Renal pelvis (tissue), 1 donor: ENCODE measurements at regions not wholly inside any gene's neighbourhood (a gene's known extent, or its start where the extent isn't known, plus 50 kb on each side); places are given as distances from the start of the nearest gene placed in this dataset.
A peak's percentile ranks its signal among the peaks of the same experiment; 100 is the strongest.
"Not testable (repeated sequence)": the region's sequence is repeated elsewhere in the genome, so short reads cannot be mapped to it uniquely, and the experiment has no call there.

Experiments
- DNase-seq: peaks from one replicate; pipeline ENCODE4 v3.0.0-alpha.2; 2013

DNA sequence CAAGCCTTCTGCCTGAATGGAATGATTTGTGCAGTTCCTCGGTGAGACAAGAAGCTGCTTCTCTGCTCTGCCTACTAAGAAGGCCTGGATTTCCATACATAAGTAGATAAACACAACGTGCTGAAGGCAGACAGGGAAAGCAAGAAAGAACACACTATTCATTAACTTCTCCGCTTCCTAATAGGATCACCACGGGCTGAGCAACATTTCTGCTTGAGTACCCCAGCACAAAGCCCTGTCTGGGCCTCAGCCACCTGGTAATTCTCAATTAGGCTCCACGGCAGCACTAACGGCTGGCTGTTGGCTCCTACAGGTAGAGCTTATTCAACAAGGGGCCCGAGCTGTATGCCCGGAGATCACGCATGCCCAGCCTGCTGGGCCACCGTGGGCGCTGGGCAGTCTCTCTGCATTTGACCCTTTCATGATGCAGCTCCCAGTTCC, 1156.6 kb downstream of the TBC1D22A start:
- DNase-seq: peak; percentile 66

DNA sequence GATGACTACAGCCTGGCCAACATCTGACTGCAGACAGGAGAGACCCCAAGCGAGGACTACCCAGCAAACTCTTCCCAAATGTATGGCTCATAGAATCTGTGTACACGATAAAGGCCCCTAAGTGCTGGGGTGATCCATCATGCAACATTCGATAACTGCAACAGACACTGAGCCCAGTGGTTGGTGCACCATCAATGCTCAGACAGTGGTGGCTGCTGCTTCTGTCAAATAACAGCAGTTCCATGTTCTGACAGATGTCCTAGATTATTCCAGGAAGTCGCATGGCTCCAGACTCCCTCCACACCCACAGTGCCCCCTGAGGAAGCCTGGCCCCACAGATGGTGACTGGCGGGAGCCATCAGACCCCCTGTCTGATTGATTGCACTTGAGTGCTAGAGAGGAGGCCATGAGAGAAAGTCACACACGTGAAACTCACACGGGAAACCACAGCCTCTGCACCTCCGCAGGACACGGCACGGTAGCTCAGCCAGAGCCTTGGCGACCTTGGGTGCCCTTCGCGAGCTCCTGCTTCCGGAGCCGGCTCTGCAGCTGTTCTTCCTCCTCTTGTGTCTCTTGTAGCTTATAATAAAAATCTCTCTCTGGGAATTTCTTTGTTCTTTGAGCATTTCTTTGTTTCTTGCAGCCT, 1155.9 kb downstream of the TBC1D22A start:
- peak; percentile 21 for DNase-seq

DNA sequence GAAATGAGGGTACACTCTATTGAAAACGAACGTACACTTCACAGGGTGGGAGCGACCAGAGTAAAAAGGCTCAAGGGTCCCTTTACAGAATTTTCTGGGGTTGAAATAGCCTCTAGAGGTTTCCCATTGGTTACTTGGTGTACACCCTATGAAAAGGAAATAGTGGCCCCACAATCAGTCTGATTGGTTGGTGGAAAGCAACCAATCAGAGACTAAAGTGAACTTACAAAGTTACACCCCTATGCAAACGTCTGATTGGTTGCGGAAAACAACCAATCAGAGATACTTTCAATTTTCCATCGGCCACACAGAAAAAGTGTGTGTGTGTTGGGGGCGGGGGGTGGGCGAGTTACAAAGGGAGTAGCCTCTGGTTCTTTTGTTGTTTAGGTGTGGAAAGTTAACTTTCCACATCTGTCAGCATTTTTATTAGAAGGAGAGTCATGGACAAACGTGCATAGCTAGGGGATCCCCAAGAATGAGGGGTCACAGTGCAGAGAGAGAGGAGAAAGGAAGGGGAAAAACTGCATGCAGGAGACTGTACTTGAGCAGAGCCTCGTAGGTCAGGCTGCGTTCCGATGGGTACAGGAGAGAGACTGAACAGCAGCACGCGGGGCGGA, 1152.1 kb downstream of the TBC1D22A start:
- no peak for DNase-seq

DNA sequence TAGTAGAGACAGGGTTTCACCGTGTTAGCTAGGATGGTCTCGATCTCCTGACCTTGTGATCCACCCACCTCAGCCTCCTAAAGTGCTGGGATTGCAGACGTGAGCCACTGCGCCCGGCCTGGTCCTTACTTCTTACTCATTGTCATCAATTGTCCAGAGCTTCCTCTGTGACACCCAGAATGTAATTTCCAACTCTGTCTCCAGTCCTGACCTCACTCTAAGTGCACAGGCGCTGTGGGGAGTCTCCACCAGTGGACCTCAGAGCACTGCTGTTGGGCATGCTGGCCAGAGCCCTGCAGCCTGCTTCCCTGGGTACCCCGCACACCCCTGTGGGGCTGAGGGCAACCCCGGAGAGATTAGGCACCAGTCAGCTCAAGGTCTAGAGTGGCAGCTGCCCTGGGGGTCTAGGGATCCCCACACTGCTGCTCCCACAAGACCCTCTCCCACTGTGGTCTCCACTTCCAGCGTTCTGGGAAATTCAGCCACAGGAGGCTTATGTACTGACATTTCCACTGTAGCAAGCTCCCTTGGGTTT, 1140.3 kb downstream of the TBC1D22A start:
- no peak for DNase-seq

DNA sequence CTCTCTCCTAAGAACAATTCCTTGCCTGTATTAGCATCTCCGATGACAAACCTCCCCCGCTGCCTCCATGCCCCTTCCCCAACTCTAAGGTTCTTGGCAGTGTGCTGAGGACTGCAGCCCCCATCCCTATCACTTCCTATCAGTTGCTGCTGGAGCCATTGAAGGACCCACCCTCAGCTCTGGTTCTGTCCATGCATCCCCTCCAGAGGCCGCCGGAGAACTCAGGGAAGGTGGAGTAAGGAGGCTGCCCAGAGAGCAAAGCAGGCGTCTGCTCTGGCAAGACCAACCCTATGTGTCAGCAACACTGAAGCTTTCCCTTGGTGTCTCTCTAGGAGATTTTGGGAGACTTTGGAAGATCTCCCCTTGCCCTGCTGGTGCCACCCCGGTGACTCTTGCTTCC, 1139.5 kb downstream of the TBC1D22A start:
- DNase-seq: no peak

DNA sequence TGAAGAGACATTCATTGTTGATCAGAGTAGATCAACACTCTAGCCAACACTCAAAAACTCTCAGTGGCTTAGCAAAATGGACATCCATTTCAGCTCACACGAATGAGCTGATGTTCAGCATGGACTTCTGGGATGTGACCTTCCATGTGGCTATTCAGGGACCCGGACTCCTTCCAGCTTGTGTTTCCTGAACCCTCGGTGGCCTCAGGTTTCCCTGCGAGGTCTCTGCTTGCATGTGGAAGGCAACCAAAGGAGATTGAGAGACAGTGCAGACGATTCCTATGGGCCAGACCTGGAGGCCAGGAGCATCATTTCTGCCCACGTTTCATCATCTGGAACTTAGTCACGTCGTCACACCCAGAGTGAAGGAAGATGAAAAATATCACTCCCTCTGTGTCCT, 1137.4 kb downstream of the TBC1D22A start:
- DNase-seq: no peak

DNA sequence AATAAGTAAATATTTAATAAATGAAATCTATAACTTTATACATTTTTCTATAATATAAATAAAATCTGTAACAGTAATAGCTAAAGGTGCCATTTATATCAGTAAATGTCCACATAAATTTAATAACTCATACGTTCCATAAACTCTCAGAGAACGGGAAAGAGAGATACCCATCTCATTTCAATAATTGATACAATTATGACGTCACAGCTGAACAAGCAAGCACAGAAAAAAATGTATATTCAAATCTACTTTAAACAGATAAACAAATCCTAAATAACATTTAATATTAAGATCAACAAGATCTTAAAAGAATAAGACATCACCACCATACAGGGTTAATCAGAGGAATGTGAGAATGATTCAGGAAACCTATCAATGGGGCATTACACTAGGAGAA, 1136.5 kb downstream of the TBC1D22A start:
- DNase-seq: no peak

DNA sequence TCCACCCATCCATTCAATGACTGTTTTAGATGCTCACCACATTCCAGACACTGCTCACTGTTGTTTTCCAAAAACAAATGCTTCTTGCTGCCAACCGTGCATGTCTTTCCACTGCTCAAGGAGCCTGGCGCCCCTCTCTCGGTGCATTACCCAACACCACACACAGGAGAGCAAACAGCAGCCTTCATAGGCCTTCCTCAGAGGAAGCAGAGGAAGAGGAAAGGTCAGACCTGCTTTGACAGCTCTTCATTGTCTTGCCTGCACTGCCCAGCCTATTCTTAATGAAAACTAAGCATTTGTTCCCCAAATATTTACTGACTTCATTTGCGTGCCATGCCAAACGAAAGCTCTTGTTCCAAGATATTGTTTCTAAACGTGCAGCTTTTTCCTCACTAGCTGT, 1129.2 kb downstream of the TBC1D22A start:
- no peak for DNase-seq

DNA sequence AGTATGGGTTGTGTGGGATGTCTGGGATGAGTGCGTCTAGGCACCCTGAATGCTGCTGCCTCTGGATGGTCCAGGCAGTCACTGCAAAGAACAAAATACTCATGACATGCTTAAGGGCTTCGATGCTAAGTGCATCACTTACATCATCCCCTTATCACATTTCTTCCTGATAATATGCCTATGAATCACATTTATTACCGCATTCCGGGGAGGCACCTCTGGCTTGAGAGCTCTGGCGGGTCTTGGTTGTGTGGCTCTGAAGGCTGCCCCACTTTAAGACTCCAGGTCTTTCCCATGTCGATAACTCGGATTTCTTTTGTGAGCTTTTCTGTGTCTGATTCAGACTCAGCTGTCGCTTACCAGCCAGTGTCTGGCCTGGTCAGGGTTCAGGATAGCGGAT, 1126.4 kb downstream of the TBC1D22A start:
- peak; percentile 23 for DNase-seq

DNA sequence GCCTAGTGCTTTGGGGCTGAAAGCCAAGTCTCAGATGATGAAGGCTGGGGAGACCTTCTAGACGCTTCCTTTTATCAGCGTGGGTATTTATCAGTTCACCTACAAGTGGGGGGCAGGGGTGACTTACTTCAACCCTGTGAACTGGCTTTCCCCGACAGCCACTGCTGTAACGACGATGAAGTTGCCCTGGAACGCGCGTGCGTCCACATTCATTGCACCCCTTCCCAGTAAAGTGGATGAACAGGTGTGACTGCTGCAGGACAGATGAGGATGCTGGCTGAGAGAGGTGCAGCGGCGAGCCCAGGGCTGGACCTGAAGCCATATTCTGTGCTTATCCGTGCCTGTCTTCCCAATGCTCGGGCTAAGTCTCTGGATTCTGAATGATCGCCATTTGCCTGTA, 1122.3 kb downstream of the TBC1D22A start:
- DNase-seq: no peak

DNA sequence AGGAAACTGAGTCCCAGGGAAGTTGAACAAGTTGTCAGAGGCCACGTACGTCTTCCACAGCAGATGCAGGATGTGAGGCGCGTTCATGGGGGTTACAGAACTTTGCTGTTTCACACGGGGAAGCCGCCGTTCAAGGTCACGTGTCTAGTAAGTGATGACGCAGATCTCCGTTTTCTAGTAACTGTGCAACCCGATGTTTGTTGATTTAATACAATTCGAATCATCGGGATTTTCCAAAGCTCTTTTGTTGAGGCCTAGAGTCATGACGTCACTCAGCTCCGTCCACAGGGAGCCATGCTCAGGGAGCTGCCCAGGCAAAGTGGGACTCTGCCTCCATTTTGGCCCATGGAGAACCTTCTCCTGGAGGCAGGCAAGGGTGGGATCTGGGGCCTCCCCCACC, 1121.8 kb downstream of the TBC1D22A start:
- no peak for DNase-seq

DNA sequence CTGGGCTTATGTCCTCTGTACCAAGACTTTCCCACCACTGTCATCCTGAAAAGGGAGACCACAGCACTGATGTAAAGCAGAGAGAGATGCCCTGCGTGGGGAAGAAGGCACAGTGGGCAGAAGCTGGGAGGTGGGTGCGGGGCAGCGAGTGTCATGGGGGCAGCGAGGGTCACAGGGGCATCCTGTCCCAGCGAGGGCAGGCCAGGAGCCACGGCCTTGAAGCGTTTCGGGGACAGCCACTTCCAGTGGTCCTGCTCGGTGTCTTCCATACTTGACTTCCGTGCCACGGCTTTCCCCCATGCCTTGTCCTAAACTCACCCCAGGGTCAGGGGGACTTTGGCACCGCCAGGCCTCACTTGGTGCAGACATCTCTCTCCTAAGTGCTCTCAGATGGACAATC, 1121.3 kb downstream of the TBC1D22A start:
- DNase-seq: no peak

DNA sequence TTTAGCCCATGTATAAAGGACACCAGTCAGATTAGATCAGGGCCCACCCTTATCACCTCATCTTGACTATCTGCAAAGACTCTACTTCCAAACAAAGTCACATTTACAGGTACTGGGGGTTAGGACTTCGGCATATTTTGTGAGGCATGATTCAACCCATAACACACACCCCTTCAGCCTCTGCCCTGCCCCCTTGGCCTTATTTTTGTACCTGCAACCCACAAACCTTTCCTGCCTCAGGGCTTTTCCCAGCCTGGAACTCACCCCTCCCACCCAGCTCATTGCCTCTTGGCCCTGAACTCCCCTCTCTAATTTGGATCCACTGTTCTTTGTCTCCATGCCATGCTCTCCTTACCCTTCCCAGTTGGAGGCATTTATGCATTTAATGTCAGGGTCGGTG, 1116.9 kb downstream of the TBC1D22A start:
- DNase-seq: no peak

DNA sequence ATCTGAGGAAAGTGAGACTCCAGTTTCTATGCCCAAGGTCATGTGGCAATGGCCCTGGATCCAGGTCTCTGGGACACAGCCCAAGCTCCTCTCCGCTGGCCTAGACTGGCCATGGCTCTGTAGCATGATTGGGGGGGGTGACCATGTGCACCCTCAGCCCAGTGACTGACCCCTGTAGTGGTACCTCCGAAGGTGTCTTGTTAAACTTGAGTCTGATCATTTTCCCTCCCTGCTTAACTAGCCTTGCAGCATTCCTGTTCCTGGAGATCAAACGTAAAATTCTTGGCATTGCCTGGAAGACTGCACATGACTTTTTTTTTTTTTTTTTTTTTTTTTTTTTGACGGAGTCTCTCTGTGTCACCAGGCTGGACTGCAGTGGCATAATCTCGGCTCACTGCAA, 1116.0 kb downstream of the TBC1D22A start:
- DNase-seq: peak; percentile 58

DNA sequence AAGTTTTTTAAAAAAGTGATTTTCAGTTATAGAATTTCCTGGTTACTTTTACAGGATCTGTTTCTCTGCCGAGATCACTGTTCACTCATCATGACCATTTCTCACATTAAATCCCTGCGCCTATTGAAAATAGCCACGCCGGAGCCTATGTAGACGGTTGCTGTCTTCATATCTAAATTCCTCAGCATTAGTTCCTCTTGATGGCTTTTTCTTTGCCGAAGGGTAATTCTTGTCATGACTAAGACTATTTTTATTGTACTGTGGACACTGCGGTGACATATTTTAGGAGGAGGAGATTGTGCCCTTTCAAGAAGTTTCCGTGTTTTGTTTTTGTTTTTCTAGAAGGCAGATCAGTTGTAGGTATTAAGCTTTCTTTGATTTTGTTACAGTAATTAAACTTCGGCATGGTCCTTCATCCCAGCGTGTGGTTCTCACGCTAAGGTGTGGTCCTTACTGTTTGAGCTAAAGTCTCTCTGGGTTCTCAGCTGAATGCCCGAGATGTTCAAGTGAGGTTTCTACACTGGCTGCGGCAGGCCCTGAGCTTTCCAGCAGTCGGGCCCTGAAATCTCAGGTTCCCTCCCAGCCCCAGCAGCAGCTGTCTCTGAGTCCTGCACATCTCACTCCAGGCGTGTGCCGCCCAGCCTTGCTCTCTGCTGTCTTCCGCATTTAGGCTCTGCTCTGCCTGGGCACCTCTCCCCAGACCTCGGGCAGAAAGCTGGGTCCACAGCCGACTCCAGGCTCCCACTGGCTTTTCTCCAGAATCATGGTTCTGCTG, 1110.5 kb downstream of the TBC1D22A start:
- DNase-seq: no peak

DNA sequence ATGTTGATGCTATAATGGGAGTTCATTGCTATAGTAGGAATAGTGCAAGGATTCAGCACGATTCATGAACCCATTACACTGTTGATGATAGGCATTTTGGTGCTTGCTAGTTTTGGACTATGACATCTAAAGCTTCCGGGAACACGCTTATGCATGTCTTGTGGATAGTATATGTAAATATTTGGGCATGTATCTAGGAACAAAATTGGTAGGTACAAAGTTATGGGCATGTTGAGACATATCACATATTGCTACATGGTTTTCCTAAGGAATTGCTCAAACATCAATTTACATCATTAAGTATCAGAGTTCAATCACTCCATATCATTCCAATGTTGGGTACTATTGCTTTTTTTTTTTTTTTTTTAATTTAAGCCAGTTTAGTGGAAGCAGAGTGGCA, 1103.2 kb downstream of the TBC1D22A start:
- no peak for DNase-seq

DNA sequence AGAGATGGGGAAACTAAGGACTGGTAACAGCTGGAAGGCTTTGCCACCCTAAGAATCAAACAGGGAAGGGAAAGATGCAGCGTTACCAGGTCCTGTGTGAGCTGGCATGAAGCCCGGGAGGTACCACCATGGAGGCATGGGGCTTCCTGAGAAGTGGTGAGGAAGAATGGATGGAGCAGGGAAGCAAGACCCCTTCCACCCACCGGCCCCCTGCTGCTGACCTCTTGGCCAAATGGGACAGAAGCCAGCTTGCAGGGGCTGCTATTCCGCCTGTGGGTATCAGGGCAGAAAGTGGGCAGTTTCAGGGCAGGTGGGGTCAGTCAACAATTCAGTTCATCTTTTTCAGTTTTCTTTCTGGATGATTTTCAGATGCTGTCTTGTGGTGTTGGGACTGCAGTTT, 1099.9 kb downstream of the TBC1D22A start:
- DNase-seq: no peak

DNA sequence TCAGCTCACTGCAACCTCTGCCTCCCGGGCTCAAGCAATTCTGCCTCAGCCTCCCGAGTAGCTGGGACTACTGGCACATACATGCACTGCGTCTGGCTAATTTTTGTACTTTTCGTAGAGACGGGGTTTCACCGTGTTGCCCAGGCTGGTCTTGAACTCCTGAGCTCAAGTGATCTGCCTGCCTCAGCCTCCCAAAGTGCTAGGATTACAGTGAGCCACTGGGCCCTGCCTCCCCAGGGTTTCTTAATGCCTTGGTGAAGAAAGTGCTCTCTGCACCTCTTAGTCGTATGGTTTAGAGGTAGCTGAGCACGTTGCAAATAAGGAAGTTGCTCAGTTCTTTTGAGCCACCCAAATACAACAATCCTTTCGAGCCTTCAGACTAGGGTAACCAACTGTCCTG, 1098.5 kb downstream of the TBC1D22A start:
- not testable (repeated sequence) for DNase-seq

DNA sequence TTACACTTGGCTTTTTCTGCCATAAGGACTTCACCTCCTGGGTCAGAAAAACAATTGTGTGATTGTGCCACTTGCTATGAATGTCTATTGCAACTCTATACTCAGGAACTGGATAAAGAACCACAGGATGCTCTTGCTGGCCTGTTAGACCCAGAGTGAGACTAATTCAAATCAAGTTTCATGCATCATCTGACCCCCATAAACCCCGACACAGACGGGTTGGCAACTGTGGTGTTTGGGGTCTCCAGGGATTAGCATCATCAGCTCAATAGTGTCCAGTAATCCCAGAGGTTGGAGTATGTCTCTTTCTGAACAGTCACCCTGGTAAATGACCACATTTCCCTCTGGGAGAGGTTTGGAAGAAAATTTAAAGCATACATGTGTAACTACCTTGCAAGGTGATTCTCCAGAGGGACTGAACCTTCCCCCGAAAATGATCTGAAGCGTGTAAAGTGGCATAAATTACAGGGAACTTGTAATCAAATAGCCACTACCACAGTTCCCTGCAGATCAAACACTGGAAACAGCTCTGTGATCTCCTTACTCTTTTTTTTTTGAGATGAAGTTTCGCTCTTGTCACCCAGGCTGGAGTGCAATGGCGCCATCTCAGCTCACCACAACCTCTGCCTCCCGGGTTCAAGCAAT, 1097.6 kb downstream of the TBC1D22A start:
- DNase-seq: peak; percentile 71

DNA sequence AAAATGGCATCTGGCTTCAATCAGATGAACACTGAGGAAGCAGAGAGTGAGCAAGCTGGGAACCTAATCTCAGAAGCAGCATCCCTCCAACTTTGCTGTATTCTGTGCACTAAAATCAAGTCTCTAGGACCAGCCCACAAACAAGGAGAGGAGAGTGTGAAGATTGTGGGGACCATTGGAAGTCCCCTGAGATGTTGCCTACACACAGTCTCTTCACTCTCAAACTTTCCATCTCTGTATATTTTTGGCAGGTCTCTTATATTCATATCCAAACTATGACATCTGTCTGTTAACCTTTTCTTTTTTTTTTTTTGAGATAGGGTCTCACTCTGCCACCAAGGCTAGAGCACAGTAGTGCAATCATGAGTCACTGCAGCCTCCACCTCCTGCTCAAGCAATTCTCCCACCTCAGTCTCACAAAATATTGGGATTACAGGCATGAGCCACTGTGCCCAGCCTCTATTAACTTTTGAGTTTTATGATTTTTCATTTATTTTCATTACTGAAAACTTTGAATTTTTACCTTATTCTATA, 1096.4 kb downstream of the TBC1D22A start:
- no peak for DNase-seq

DNA sequence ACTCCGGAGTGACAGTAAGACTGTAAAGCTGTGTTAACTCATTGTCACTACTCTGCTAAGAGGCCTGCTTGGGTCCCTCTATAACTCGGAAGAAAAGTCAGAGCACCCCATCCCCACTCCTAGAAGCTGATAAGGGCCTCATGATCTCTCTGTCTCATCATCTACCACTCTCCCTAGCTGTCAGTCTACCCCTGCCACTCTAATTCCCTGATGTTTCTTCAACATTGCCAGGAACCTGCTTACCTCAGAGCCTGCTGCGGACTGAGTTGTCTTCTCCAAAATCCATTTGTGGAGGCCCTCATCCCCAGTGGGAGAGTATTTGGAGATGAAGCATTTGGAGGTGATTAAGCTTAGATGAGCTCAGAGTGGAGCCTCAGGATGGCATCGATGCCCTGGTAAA, 1092.2 kb downstream of the TBC1D22A start:
- DNase-seq: no peak

DNA sequence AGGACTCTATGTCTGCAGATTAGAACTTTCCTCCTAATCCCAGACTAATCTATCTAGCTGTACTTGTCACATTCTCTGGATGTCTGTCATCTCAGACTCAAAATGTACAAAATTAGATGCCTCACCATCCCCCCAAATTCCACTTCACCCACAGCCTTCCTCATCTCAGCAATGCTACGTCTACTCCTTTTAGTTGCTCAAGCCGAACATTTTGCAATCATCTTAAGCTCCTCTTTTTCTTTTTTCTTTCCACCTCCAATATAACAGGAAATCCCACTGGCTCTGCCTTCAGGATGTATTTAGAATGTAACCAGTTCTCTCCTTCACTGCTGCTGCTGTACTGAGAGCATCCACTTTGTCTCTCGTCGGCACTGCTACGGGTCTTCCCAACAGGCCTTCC, 1091.8 kb downstream of the TBC1D22A start:
- DNase-seq: no peak
